ENCODE measurements at regions not wholly inside any gene's neighbourhood (a gene's known extent, or its start where the extent isn't known, plus 50 kb on each side); places are given as distances from the start of the nearest gene placed in this dataset.
"Not testable (repeated sequence)": the region's sequence is repeated elsewhere in the genome, so short reads cannot be mapped to it uniquely, and the experiment has no call there.

GRCh38 chr5:91754990-91755389, 371.9 kb upstream of the ARRDC3 start:
- Histone ChIP-seq H3K4me3 (no peak overlapping the region), H3K27me3 (no peaks in the 10 kb centered on the region), H3K36me3 (no peaks in the 10 kb centered on the region), H3K27ac (no peak overlapping the region), H3K4me1 (no peaks in the 10 kb centered on the region), H3K9me3 (no peaks in the 10 kb centered on the region)
- intact Hi-C loops (cut with DNase I), result no loop called here
- FAIRE-seq (no peak), ATAC-seq (no peak), DNase-seq (no peak)
- 37 to 44% methylated on average over 1 of the region's 1 CpG for WGBS, 2 donors
- no peak for TF ChIP-seq CTCF (IDR thresholded peaks at IDR 0.05)

- H3K27me3 ChIP-seq; H3K9me3 ChIP-seq; H3K4me3 ChIP-seq; FAIRE-seq; DNase-seq; ATAC-seq; intact Hi-C loops (cut with DNase I); H3K36me3 ChIP-seq; H3K27ac ChIP-seq; H3K4me1 ChIP-seq: not testable (repeated sequence)
- 52 to 62% methylated on average over 5 of the region's 5 CpGs for WGBS, 2 donors
Measured at GRCh38 chr5:91744470-91744869, 361.4 kb upstream of the ARRDC3 start.

- intact Hi-C loops (cut with DNase I), result no loop called here
- Histone ChIP-seq H3K36me3 (no peaks in the 10 kb centered on the region), H3K27ac (no peak overlapping the region), H3K27me3 (no peaks in the 10 kb centered on the region), H3K4me3 (no peak overlapping the region), H3K4me1 (no peaks in the 10 kb centered on the region), H3K9me3 (no peaks in the 10 kb centered on the region)
- FAIRE-seq, result no peak
- no peak for TF ChIP-seq CTCF (IDR thresholded peaks at IDR 0.05)
- DNase-seq, result no peak
- ATAC-seq, result no peak
- 38 to 55% methylated on average over 3 of the region's 3 CpGs for WGBS, 2 donors
Measured at GRCh38 chr5:91742550-91742949, 359.4 kb upstream of the ARRDC3 start.

GRCh38 chr5:91741764-91742505, 358.8 kb upstream of the ARRDC3 start:
- 47 to 48% methylated on average over 7 of the region's 7 CpGs for WGBS, 2 donors
- H3K9me3 ChIP-seq, result no peaks in the 10 kb centered on the region
- intact Hi-C loops (cut with DNase I), result no loop called here
- H3K4me1 ChIP-seq, result no peaks in the 10 kb centered on the region
- TF ChIP-seq CTCF (IDR thresholded peaks at IDR 0.05), result no peak
- no peak for FAIRE-seq
- H3K36me3 ChIP-seq, result no peaks in the 10 kb centered on the region
- no peaks in the 10 kb centered on the region for H3K27me3 ChIP-seq
- no peak for ATAC-seq
- no peak overlapping the region for H3K27ac ChIP-seq
- no peak for DNase-seq
- no peak overlapping the region for H3K4me3 ChIP-seq

- Histone ChIP-seq H3K27me3 (no peaks in the 10 kb centered on the region), H3K27ac (no peak overlapping the region), H3K4me3 (no peak overlapping the region), H3K4me1 (no peaks in the 10 kb centered on the region), H3K9me3 (no peaks in the 10 kb centered on the region), H3K36me3 (no peaks in the 10 kb centered on the region)
- intact Hi-C loops (cut with DNase I), result no loop called here
- ATAC-seq (no peak), DNase-seq (no peak), FAIRE-seq (no peak)
- no peak for TF ChIP-seq CTCF (IDR thresholded peaks at IDR 0.05)
- 45 to 67% methylated on average over 1 of the region's 1 CpG for WGBS, 2 donors
Measured at GRCh38 chr5:91730026-91730425, 346.9 kb upstream of the ARRDC3 start.
